Keratinocyte (primary cell): ENCODE measurements at regions not wholly inside any gene's neighbourhood (a gene's known extent, or its start where the extent isn't known, plus 50 kb on each side); places are given as distances from the start of the nearest gene placed in this dataset.

Source experiments
- DNase-seq: peaks from one replicate; pipeline ENCODE4 v3.0.0-alpha.2; 2011; ENCODE audit warnings: low read depth, missing footprints, low spot score
- FAIRE-seq: peaks from 2 replicates; lab custom pipeline; 2011; peaks lifted over from hg19 to GRCh38; lab: Jason Lieb, UNC
- H2AFZ ChIP-seq: 2 replicates; pipeline ENCODE4 v1.6.0; 2012; ENCODE audit warnings: low read length, control low read depth, inconsistent platforms; ENCODE audit not compliant: control insufficient read depth
- H3K27ac ChIP-seq: 2 replicates; pipeline ENCODE4 v1.5.1; 2011; ENCODE audit warnings: low read length; ENCODE audit not compliant: control insufficient read depth, insufficient read depth
- H3K27me3 ChIP-seq: 3 replicates; pipeline ENCODE4 v1.6.0; 2011; ENCODE audit warnings: low read length; ENCODE audit not compliant: control insufficient read depth, insufficient read depth; ENCODE audit errors: extremely low read depth
- H3K36me3 ChIP-seq, 2 experiments: 2 replicates in 1 of 2; 3 replicates in 1 of 2; pipeline ENCODE4 v1.5.1; 2011; ENCODE audit warnings: low read length in 2 of 2, mild to moderate bottlenecking in 1 of 2; ENCODE audit not compliant: control insufficient read depth in 2 of 2, insufficient read depth in 2 of 2; ENCODE audit errors: extremely low read depth in 1 of 2
- H3K4me1 ChIP-seq: 3 replicates; pipeline ENCODE4 v1.5.1; 2011; ENCODE audit warnings: low read length; ENCODE audit not compliant: control insufficient read depth, insufficient read depth; ENCODE audit errors: extremely low read depth
- H3K4me2 ChIP-seq: 3 replicates; pipeline ENCODE4 v1.6.0; 2011; ENCODE audit warnings: low read depth, low read length; ENCODE audit not compliant: control insufficient read depth, insufficient read depth; ENCODE audit errors: extremely low read depth
- H3K4me3 ChIP-seq, 3 experiments: fragments of 200-600 bp in 1 of 3; sonication (generic) in 1 of 3; 2 replicates in 2 of 3; 3 replicates in 1 of 3; pipeline ENCODE4 v1.5.1; 2011 to 2016; ENCODE audit warnings: low read length in 3 of 3, mild to moderate bottlenecking in 3 of 3, control low read depth in 2 of 3, inconsistent platforms in 1 of 3, low read depth in 1 of 3, mixed read lengths in 1 of 3, mixed run types in 1 of 3, moderate library complexity in 1 of 3; ENCODE audit not compliant: control insufficient read depth in 2 of 3, insufficient read depth in 2 of 3; ENCODE audit errors: extremely low read depth in 1 of 3
- H3K79me2 ChIP-seq: 2 replicates; pipeline ENCODE4 v1.6.0; 2012; ENCODE audit warnings: low read length; ENCODE audit not compliant: control insufficient read depth, insufficient read depth
- H3K9ac ChIP-seq: 3 replicates; pipeline ENCODE4 v1.6.0; 2011; ENCODE audit warnings: low read length; ENCODE audit not compliant: control insufficient read depth, insufficient read depth; ENCODE audit errors: extremely low read depth
- H3K9me1 ChIP-seq: 3 replicates; pipeline ENCODE4 v1.6.0; 2011; ENCODE audit warnings: low read length; ENCODE audit not compliant: control insufficient read depth, insufficient read depth; ENCODE audit errors: extremely low read depth
- H3K9me3 ChIP-seq: 2 replicates; pipeline ENCODE4 v1.5.1; 2012; ENCODE audit warnings: low read depth, low read length; ENCODE audit not compliant: control insufficient read depth
- H4K20me1 ChIP-seq: 3 replicates; pipeline ENCODE4 v1.6.0; 2011; ENCODE audit warnings: low read length; ENCODE audit not compliant: control insufficient read depth, insufficient read depth; ENCODE audit errors: extremely low read depth
- CTCF ChIP-seq, 3 experiments: IDR thresholded peaks in 1 of 3; conservative IDR thresholded peaks in 1 of 3; optimal IDR thresholded peaks in 1 of 3; 2 replicates in 2 of 3; 3 replicates in 1 of 3; pipeline versions ENCODE3 to v1.5.1; 2011; ENCODE audit warnings: low read length in 3 of 3, mild to moderate bottlenecking in 3 of 3, moderate library complexity in 2 of 3, control low read depth in 1 of 3, inconsistent platforms in 1 of 3; ENCODE audit not compliant: insufficient read depth in 2 of 3; ENCODE audit errors: extremely low read depth in 1 of 3
- EZH2 ChIP-seq: IDR thresholded peaks from one replicate; pipeline ENCODE4 v1.6.1; 2012; ENCODE audit warnings: inconsistent platforms, mild to moderate bottlenecking, low read length, moderate library complexity
- dilution Hi-C: fragments of 300-500 bp; cut with MboI; formaldehyde crosslinking; loops from one replicate; pipeline ENCODE4 v1.7.0; 2020; ENCODE audit warnings: low sequenced_read_pairs; ENCODE audit not compliant: extremely low pct_ligation_motif_present

GRCh38 chr2:107027205-107027604 lies 141.2 kb upstream of the ST6GAL2 start:
- Histone ChIP-seq H3K4me2 (no peak overlapping the region), H3K9ac (no peak overlapping the region)
- no peak for FAIRE-seq

GRCh38 chr2:107027810-107028209 lies 141.8 kb upstream of the ST6GAL2 start:
- Histone ChIP-seq H3K4me1 (no peaks in the 10 kb centered on the region), H3K9me1 (no peaks in the 10 kb centered on the region), H3K9me3 (no peaks in the 10 kb centered on the region), H3K79me2 (no peaks in the 10 kb centered on the region), H3K4me2 (no peak overlapping the region), H3K9ac (no peak overlapping the region), H3K4me3 (no peak overlapping the region), H3K27me3 (no peaks in the 10 kb centered on the region), H4K20me1 (no peaks in the 10 kb centered on the region), H2AFZ (no peak overlapping the region), H3K36me3 (no peaks in the 10 kb centered on the region), H3K27ac (no peak overlapping the region)
- dilution Hi-C loops, result no loop called here
- DNase-seq (no peak), FAIRE-seq (no peak)
- TF ChIP-seq EZH2, result no peak
- no peak for TF ChIP-seq CTCF (optimal IDR thresholded peaks at IDR 0.05 in 1 of 3, IDR thresholded peaks at IDR 0.05 in 1 of 3, conservative IDR thresholded peaks at IDR 0.05 in 1 of 3; ENCODE audit: extremely low read depth in 1 of 3, insufficient read depth in 2 of 3, low read length in 3 of 3)

More at GRCh38 chr2:107027205-107027604, 141.2 kb upstream of the ST6GAL2 start:
- TF ChIP-seq EZH2 (no peak), CTCF (optimal IDR thresholded peaks at IDR 0.05 in 1 of 3, IDR thresholded peaks at IDR 0.05 in 1 of 3, conservative IDR thresholded peaks at IDR 0.05 in 1 of 3; ENCODE audit: extremely low read depth in 1 of 3, insufficient read depth in 2 of 3, low read length in 3 of 3) (no peak)
- H2AFZ ChIP-seq, result no peak overlapping the region
- no peaks in the 10 kb centered on the region for H3K9me3 ChIP-seq
- no peaks in the 10 kb centered on the region for H3K27me3 ChIP-seq
- DNase-seq, result no peak
- H3K79me2 ChIP-seq, result no peaks in the 10 kb centered on the region
- dilution Hi-C loops, result no loop called here
- H3K36me3 ChIP-seq, result no peaks in the 10 kb centered on the region
- H3K9me1 ChIP-seq, result no peaks in the 10 kb centered on the region
- H4K20me1 ChIP-seq, result no peaks in the 10 kb centered on the region
- H3K27ac ChIP-seq, result no peak overlapping the region
- no peak overlapping the region for H3K4me3 ChIP-seq
- H3K4me1 ChIP-seq, result no peaks in the 10 kb centered on the region
